Muscle of arm (tissue), 1 donor: ENCODE measurements at regions not wholly inside any gene's neighbourhood (a gene's known extent, or its start where the extent isn't known, plus 50 kb on each side); places are given as distances from the start of the nearest gene placed in this dataset.

Experiments used
- DNase-seq: peaks from one replicate; pipeline ENCODE4 v3.0.0-alpha.2; 2013

GRCh38 chr5:5055712-5056111 is 84.4 kb upstream of the ADAMTS16 start:
- DNase-seq: no peak

- DNase-seq: no peak
Observed at GRCh38 chr5:5061836-5062235, 78.3 kb upstream of the ADAMTS16 start.

DNA sequence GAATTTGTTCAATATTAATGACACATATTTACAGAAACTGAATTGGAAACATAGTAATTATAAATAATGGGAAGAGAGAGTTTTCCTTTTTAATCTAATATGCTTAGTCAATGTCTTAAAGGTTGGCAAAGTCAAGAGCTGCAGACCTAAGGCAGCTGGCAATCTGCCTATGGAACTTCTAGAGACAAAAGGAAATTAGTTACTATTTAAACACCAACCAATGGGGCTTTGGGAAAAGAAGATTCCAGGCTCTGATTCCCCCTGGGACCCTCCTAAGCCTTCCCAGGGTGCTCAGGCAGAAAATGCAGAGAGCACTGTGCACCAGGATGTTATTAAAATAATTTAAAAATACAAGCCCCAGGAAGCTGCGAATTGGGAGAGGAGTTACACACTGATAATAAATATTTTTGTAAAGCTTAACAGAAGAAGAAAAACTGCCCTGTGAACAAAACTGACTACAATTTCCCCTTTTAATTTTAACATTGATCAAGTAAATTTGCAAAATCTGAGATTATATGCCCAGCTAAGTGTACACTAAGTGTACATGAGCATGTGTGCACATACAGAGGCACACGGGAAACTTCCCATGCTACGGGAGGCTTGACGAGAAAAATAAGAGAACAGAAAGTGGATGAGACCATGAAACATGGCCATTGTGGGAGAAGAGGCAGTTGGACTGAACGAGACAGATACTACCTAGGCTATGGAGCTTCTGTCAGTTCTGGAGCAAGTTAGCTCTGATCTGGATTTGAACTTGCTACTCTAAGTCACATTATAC is 77.4 kb upstream of the ADAMTS16 start:
- no peak for DNase-seq

- no peak for DNase-seq
Observed at GRCh38 chr5:5063533-5063953, 76.6 kb upstream of the ADAMTS16 start.

DNA sequence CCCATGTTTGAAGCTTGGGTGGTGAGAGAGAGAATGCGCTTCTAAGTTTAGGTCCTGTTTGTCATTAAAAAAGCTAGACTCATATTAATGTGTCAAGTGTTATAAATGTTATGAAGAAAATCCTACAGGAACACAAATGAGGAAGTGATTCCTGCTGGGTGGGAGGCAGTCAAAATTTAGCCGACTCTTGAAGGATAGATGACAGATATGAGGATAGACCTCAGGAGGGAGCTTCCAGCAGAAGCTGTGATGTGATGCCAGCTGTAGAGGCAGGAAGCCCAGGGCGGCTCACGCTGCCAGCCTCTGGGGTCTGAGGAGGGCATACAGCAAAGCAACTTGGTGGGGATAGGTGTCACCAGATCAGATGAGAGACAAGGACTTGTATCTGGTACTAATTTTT is 74.7 kb upstream of the ADAMTS16 start:
- DNase-seq: no peak

DNA sequence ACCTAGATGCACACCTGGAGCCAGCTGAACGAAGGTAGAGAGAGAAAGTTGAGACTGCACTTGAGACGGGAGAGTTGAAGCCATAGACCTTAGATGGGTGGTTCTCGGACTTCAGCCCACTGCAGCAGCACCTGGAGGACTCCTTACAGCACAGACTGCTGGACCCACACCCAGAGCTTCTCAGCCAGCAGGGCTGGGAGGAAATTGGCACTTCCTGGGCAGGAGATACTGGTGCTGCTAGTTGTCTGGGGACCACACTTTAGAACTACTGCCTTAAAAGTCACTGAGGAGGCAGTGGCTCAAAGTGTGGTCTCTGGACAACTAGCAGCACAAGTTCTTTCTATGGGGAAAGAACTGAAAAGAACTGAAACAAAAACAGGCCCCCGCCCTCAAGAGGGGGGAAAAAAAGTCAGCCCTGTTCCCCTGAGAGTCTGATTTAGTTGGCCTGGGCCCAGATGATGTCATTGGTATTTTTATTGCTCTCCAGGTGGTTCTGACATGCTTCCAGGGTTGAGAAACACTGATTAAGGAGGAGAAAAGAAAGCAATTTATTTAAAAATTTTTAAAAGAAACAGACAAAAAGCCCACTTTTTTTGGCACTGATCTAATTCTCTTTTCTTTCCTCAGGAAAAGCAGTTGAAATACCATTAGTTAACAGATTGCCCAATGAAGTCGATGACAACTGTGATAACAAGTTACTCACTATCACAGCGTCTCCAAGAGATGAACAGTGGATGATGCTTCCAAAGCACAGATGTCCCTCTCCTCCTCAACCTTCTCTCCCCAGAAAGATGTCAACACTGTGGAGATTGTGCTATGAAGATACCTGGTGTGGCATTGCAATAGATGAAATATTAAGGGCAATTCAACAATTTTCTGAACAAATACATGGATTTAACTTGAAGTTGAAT is 73.6 kb upstream of the ADAMTS16 start:
- no peak for DNase-seq

- DNase-seq: no peak
Observed at GRCh38 chr5:5069851-5070250, 70.3 kb upstream of the ADAMTS16 start.

DNA sequence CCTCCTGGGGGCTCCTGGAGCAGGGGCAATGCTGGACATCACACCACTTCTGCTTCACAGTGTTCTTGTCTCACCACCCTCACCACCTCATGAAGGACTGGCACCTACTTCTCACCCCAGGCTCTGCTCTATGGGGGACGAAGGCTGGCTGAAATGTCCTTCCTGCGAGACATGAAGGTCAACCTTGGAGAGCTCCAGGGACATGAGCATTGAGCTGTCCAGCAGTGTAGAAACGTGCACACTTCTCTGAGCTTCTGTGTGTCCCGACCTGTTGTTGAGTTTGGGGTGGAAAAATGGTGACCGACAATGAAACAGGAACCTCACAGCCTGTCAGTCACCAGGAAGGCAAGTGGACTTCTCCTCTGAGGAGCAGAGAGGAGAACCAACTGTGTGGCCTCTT is 68.6 kb upstream of the ADAMTS16 start:
- DNase-seq: no peak

DNA sequence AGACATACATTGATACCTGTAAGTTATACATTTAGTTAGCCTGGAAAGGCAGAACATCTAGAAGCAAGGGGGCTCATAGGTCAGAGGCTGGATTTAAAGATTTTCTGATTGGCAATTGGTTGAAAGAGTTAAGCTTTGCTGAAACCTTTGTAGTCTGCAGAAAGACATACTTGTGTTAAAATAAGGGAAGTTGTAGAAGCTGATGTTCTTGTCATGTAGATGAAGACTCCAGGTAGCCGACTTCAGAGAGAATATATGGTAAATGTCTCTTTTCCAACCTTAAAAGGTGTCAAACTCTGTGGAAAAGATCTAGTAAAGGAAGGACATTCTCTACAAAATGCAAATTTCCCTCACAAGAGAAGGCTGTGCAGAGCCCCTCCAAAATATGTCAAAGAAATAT is 62.9 kb upstream of the ADAMTS16 start:
- DNase-seq: no peak

GRCh38 chr5:5078009-5078897 is 61.9 kb upstream of the ADAMTS16 start:
- DNase-seq: no peak

DNA sequence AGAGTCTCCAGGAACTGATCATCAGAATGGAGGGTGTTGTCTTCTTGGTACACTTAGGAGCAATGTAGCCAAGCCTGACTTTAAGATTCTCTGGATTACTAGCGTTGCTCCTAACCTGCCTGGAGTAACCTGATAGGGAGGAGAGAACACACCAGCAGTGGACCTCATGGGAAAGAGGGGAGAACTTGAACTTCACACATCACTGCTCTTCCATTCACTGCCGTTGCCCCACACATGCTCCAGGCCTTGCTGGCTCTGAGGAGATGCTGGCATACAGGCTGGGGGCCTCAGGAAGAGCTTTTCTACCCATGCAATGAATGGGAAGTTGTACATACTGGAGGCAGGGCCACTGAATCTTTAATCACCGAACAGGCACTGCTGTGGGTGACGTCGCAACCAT is 60.3 kb upstream of the ADAMTS16 start:
- DNase-seq: no peak

DNA sequence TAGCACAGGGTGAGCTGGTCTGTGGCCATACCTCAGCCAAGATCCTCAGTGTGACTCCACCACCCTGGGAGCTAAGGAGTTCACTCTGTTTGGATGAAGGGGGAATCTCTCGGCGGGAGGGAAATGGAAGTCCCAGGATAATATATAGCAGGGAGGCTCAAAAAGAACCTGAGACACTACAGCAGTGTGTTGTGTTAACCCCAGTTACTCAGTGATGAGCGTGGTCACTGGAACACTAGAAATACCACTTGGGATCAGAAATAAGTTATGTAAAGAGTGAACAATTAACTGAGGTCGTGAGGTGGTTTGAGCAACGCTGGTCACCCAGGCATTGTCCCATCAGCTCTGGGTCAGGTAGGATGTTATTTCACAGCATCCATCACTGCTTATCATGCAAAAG is 59.3 kb upstream of the ADAMTS16 start:
- DNase-seq: no peak

GRCh38 chr5:5085381-5085780 is 54.7 kb upstream of the ADAMTS16 start:
- DNase-seq: no peak

- DNase-seq: no peak
Observed at GRCh38 chr5:5089895-5090649, 50.1 kb upstream of the ADAMTS16 start.
